GM12878 (cell line): ENCODE measurements at regions not wholly inside any gene's neighbourhood (a gene's known extent, or its start where the extent isn't known, plus 50 kb on each side); places are given as distances from the start of the nearest gene placed in this dataset.

ENCODE experiments used
- ATAC-seq: fragments of 200-7000 bp; cut with Tn5 transposase; 3 replicates; pipeline ENCODE4 v1.9.1; 2020; ENCODE audit warnings: mild to moderate bottlenecking, moderate library complexity
- BruUV-seq: library from RNA; stranded (reverse); fragments of 400-500 nt; replicated peaks from 2 replicates; lab custom pipeline; 2021; lab: Mats Ljungman, UMichigan
- CTCF ChIA-PET: fragments of 300-600 bp; sonication (Branson Sonifier 250); formaldehyde crosslinking; extraction: SDS; loops from one replicate; lab custom pipeline; 2021; ENCODE audit warnings: inconsistent platforms; lab: Yijun Ruan, JAX
- POLR2A ChIA-PET: fragments of 350-600 bp; formaldehyde crosslinking; extraction: SDS; loops from one replicate; lab custom pipeline; 2021; ENCODE audit warnings: inconsistent platforms; lab: Charles Lee
- RAD21 ChIA-PET: fragments of 300-600 bp; sonication (Branson Sonifier 250); formaldehyde crosslinking; loops from one replicate; lab custom pipeline; 2023; ENCODE audit warnings: antibody characterized with exemption; ENCODE audit not compliant: unreplicated experiment; lab: Charles Lee
- SMC1A ChIA-PET: fragments of 300-600 bp; sonication (Branson Sonifier 250); formaldehyde crosslinking; loops from one replicate; lab custom pipeline; 2023; ENCODE audit not compliant: unreplicated experiment, uncharacterized antibody; lab: Charles Lee
- DNase-seq: peaks from one replicate; pipeline ENCODE4 v3.0.0-alpha.2; 2011; ENCODE audit warnings: low read depth, low spot score
- FAIRE-seq: peaks from 3 replicates; lab custom pipeline; 2011; peaks lifted over from hg19 to GRCh38; lab: Jason Lieb, UNC
- H2AFZ ChIP-seq: 2 replicates; pipeline ENCODE4 v1.6.0; 2011; ENCODE audit warnings: low read depth, low read length, control low read depth; ENCODE audit not compliant: control insufficient read depth
- H3K27ac ChIP-seq: 2 replicates; pipeline ENCODE4 v1.5.1; 2011; ENCODE audit warnings: control low read depth; ENCODE audit not compliant: control insufficient read depth, insufficient read depth
- H3K27me3 ChIP-seq, 2 experiments: replicated peaks in 1 of 2; 2 replicates each; pipeline versions ENCODE4 v1.6.0 to v1.6.1; 2011; ENCODE audit warnings: low read length in 1 of 2; ENCODE audit not compliant: control insufficient read depth in 2 of 2, insufficient read depth in 2 of 2
- H3K36me3 ChIP-seq, 2 experiments: 2 replicates each; pipeline ENCODE4 v1.5.1; 2011; ENCODE audit warnings: low read length in 1 of 2; ENCODE audit not compliant: control insufficient read depth in 2 of 2, insufficient read depth in 2 of 2
- H3K4me1 ChIP-seq: 2 replicates; pipeline ENCODE4 v1.6.1; 2011; ENCODE audit warnings: mild to moderate bottlenecking, low read length, moderate library complexity, mixed read lengths; ENCODE audit not compliant: control insufficient read depth, insufficient read depth
- H3K4me2 ChIP-seq: 2 replicates; pipeline ENCODE4 v1.6.0; 2011; ENCODE audit warnings: control low read depth; ENCODE audit not compliant: control insufficient read depth, insufficient read depth
- H3K4me3 ChIP-seq: fragments of 200-600 bp; sonication (generic); 2 replicates; pipeline ENCODE4 v1.5.1; 2016
- H3K79me2 ChIP-seq: 2 replicates; pipeline ENCODE4 v1.6.0; 2011; ENCODE audit warnings: low read length; ENCODE audit not compliant: control insufficient read depth, insufficient read depth
- H3K9ac ChIP-seq: 2 replicates; pipeline ENCODE4 v1.8.0; 2011; ENCODE audit warnings: low read length, control low read depth, mixed read lengths; ENCODE audit not compliant: control insufficient read depth, insufficient read depth
- H3K9me3 ChIP-seq: replicated peaks from 3 replicates; pipeline ENCODE4 v1.5.1; 2011; ENCODE audit warnings: mild to moderate bottlenecking, low read length; ENCODE audit not compliant: control insufficient read depth, insufficient read depth
- H4K20me1 ChIP-seq: 2 replicates; pipeline ENCODE4 v1.6.0; 2011; ENCODE audit not compliant: control insufficient read depth, insufficient read depth
- NRF1 ChIP-seq: conservative IDR thresholded peaks from 2 replicates; pipeline ENCODE4 v1.6.1; 2011; ENCODE audit warnings: mild to moderate bottlenecking, low read depth, low read length, improper control_type of control experiment
- TARDBP ChIP-seq: IDR thresholded peaks from 2 replicates; pipeline ENCODE4 v1.6.1; 2016; ENCODE audit warnings: borderline replicate concordance
- USF1 ChIP-seq: IDR thresholded peaks from 2 replicates; pipeline ENCODE4 v1.6.1; 2011; ENCODE audit warnings: borderline replicate concordance, low read depth, mild to moderate bottlenecking, moderate library complexity, mixed read lengths, low read length; ENCODE audit not compliant: insufficient read depth; ENCODE audit errors: extremely low read length
- ZNF384 ChIP-seq: IDR thresholded peaks from 2 replicates; pipeline ENCODE4 v1.6.1; 2012; ENCODE audit warnings: low read depth, mild to moderate bottlenecking, low read length, improper control_type of control experiment, borderline replicate concordance
- WGBS: methylation state at CpG from one replicate; pipeline ENCODE4 v1.1.6; 2016; ENCODE audit warnings: low lambda C conversion rate; ENCODE audit not compliant: insufficient replicate concordance, insufficient coverage; ENCODE audit errors: missing lambda C conversion rate; 5-methylcytosine and 5-hydroxymethylcytosine counted together
- in situ Hi-C: fragments of 300-500 bp; cut with MboI; formaldehyde crosslinking; loops from 9 replicates; pipeline ENCODE4 v1.14.3; 2018; ENCODE audit warnings: mixed read lengths
- intact Hi-C: fragments of 100-400 bp; cut with micrococcal nuclease; formaldehyde crosslinking; loops from one replicate; pipeline ENCODE4 v1.14.2; 2022; ENCODE audit not compliant: unreplicated experiment
- TF ChIP-seq, protein P1 (sequence below): fragments of 450-650 bp; IDR thresholded peaks from 2 replicates; pipeline ENCODE4 v1.6.1; 2017; ENCODE audit warnings: mild to moderate bottlenecking

DNA sequence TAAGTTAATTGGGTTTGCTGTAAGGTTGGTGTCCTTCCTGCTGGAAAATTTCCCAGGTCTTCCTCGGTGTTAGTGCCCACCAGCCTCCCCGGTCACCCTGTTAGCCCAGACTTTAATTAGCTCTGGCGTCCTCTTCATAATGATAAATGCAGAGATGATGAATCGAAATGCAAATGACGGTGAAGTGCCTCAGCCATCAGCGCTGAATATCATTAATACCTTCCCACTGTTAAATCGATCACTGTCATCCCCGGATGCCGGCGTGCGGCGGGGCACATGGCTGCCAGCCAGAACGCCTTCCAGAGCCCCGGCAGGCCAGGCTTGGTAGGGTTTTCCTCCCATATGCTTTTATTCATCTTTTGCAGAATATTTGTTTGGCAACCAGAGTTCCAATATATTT is 204.5 kb downstream of the IRX2 start:
- RAD21 ChIA-PET = no interaction called here
- no peak for ATAC-seq
- H2AFZ ChIP-seq = no peak overlapping the region
- DNase-seq = no peak
- FAIRE-seq = no peak
- no peaks in the 10 kb centered on the region for H3K36me3 ChIP-seq
- TF ChIP-seq USF1 = no peak
- TF ChIP-seq NRF1 = no peak
- TF ChIP-seq, all 136 proteins: peak for 0
- no peaks in the 10 kb centered on the region for H4K20me1 ChIP-seq
- H3K27me3 ChIP-seq = no peaks in the 10 kb centered on the region
- H3K9me3 ChIP-seq = no peaks in the 10 kb centered on the region; the same call in 2 of the 3 replicates
- no peak overlapping the region for H3K27ac ChIP-seq
- H3K9ac ChIP-seq = no peak overlapping the region
- intact Hi-C loops = no loop called here
- POLR2A ChIA-PET = no interaction called here
- no peaks in the 10 kb centered on the region for H3K4me1 ChIP-seq
- 32% methylated on average over 14 of the region's 14 CpGs for WGBS
- H3K79me2 ChIP-seq = no peaks in the 10 kb centered on the region
- in situ Hi-C loops = no loop called here
- BruUV-seq = no TSS peak
- CTCF ChIA-PET = no interaction called here
- SMC1A ChIA-PET = no interaction called here
- no peak overlapping the region for H3K4me2 ChIP-seq
- no peak overlapping the region for H3K4me3 ChIP-seq

DNA sequence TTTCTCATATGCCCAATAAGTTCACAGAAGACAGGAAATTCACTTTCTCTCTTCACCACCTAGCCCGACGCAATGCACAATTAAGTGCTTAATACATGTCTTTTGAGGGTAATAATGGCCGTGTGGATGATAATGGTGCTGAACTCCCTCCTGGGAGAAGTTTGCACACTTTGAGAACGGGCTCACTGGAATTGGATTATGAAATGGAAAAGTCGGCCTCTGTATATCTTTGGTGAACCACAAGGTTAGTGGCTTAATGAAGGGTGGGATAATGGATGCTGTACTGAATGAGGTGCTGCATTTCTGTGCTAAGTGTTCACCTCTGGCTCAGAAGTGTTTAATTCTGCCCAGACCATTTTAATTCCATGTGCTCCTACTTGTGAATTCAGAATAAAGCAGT is 207.5 kb downstream of the IRX2 start:
- ChIA-PET CTCF (no interaction called here), RAD21 (no interaction called here)
- no peaks in the 10 kb centered on the region for H3K4me1 ChIP-seq
- 42% methylated on average over 5 of the region's 5 CpGs for WGBS
- no peaks in the 10 kb centered on the region for H3K27me3 ChIP-seq
- no peak for DNase-seq
- intact Hi-C loops = no loop called here
- H3K4me3 ChIP-seq = no peak overlapping the region
- TF ChIP-seq, protein P1, sequence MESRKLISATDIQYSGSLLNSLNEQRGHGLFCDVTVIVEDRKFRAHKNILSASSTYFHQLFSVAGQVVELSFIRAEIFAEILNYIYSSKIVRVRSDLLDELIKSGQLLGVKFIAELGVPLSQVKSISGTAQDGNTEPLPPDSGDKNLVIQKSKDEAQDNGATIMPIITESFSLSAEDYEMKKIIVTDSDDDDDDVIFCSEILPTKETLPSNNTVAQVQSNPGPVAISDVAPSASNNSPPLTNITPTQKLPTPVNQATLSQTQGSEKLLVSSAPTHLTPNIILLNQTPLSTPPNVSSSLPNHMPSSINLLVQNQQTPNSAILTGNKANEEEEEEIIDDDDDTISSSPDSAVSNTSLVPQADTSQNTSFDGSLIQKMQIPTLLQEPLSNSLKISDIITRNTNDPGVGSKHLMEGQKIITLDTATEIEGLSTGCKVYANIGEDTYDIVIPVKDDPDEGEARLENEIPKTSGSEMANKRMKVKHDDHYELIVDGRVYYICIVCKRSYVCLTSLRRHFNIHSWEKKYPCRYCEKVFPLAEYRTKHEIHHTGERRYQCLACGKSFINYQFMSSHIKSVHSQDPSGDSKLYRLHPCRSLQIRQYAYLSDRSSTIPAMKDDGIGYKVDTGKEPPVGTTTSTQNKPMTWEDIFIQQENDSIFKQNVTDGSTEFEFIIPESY = no peak
- no peak for TF ChIP-seq TARDBP
- TF ChIP-seq ZNF384 = no peak
- TF ChIP-seq, all 136 proteins: peak for 0
- Histone ChIP-seq H3K9ac (no peak overlapping the region), H2AFZ (no peak overlapping the region), H3K9me3 (no peaks in the 10 kb centered on the region; the same call in 2 of the 3 replicates), H3K79me2 (no peaks in the 10 kb centered on the region), H4K20me1 (no peaks in the 10 kb centered on the region), H3K27ac (no peak overlapping the region), H3K36me3 (no peaks in the 10 kb centered on the region), H3K4me2 (no peak overlapping the region)
- ChIA-PET POLR2A (no interaction called here), SMC1A (no interaction called here)
- ATAC-seq = no peak
- FAIRE-seq = no peak
- no TSS peak for BruUV-seq
- in situ Hi-C loops = no loop called here
